ENCODE measurements at regions not wholly inside any gene's neighbourhood (a gene's known extent, or its start where the extent isn't known, plus 50 kb on each side); places are given as distances from the start of the nearest gene placed in this dataset.

DNA sequence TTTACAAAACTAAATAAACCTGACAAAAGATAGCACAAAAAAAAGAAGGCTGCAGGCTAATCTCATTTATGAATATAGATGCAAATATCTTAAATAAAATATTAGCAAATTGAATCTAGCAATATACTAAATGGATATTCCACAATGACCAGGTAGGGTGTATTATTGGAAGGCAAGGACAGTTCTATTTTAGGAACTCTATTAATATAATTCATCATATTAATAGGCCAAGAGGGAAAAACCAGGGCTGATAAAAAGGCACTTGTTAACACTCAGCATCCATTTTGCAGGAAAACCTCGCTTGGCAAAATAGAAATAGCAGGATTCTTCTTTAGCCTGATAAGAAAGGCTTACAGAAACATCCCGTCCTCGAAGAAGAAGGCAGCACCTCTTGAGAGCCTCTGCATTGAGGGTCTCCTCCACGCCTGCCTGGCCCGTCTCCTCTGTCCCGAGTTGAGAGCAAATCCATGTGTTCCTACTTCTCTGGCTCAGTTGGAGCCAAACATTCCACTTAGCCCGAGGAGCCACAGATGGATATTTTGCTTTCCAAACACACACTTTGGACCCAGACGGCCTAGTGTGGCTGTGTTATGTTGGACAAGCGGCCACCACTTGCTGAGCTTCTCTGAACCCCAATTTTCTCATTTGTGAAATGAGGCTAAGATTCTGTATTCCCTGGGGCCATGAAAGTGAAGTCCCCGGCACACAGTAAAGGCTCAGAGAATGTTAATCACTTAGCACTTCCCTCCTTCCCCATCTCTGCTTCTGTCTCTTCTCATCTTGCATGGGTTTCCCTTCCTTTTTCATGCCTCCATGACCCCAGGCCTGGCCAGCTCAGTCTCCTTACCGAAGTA lies 181.8 kb upstream of the MVB12B start:
- ChIA-PET POLR2A (no interaction called here), CTCF (no interaction called here), RAD21 (ENCODE audit: low non-redundant PET in 1 of 2, low total read pairs in 2 of 2, uncharacterized antibody in 2 of 2, unreplicated experiment in 2 of 2) (no interaction called here)
- Histone ChIP-seq H3K9ac (ENCODE audit: low read length) (no peak overlapping the region), H3K9me2 (ENCODE audit: insufficient read depth) (no peaks in the 10 kb centered on the region), H3K9me3 (ENCODE audit: control insufficient read depth in 1 of 2, insufficient read depth in 1 of 2, low read depth in 1 of 2, low read length in 2 of 2) (no peaks in the 10 kb centered on the region), H3K4me3 (replicated peaks in 1 of 2; ENCODE audit: low read depth in 1 of 2, low read length in 2 of 2) (no peak overlapping the region), H3K36me3 (ENCODE audit: control insufficient read depth in 1 of 2, insufficient read depth in 2 of 2, low read length in 2 of 2) (no peaks in the 10 kb centered on the region), H2AFZ (ENCODE audit: low read depth, low read length, poor library complexity, severe bottlenecking) (no peak overlapping the region), H3K27ac (ENCODE audit: low read depth, low read length) (no peak overlapping the region), H4K20me1 (ENCODE audit: insufficient read depth) (no peaks in the 10 kb centered on the region), H3K4me1 (ENCODE audit: control insufficient read depth in 1 of 2, insufficient read depth in 2 of 2, low read length in 2 of 2) (peaks cover 0 to 14% of the 10 kb centered on the region in 2 experiments; a peak in 2 of 4 replicates), H3K4me2 (ENCODE audit: low read length) (no peak overlapping the region), H3K79me2 (ENCODE audit: insufficient read depth, low read length) (no peaks in the 10 kb centered on the region), H3K27me3 (ENCODE audit: insufficient read depth, low read length) (no peaks in the 10 kb centered on the region)
- intact Hi-C loops (cut with micrococcal nuclease): loop anchor here (10.0 kb wide), 1 partner anchor 350 kb away; no protein-coding TSS in a partner anchor
- DNase-seq (ENCODE audit: low read depth, low spot score) (no peak), ATAC-seq (no peak)
- TF ChIP-seq EZH2phosphoT487 (IDR thresholded peaks at IDR 0.05; ENCODE audit: borderline replicate concordance) (no peak), CBX3 (IDR thresholded peaks at IDR 0.05; ENCODE audit: low read depth) (no peak), MAX (IDR thresholded peaks at IDR 0.05) (no peak), REST (IDR thresholded peaks at IDR 0.05; ENCODE audit: low read depth) (no peak), CEBPB (IDR thresholded peaks at IDR 0.05; ENCODE audit: low read depth) (no peak), ELF1 (IDR thresholded peaks at IDR 0.05; ENCODE audit: borderline replicate concordance, low read depth) (no peak), YY1 (IDR thresholded peaks at IDR 0.05; ENCODE audit: extremely low read depth, insufficient replicate concordance, low read depth, low read length) (no peak), EZH2 (IDR thresholded peaks at IDR 0.05) (no peak), SP1 (IDR thresholded peaks at IDR 0.05; ENCODE audit: low read depth) (no peak), EGR1 (IDR thresholded peaks at IDR 0.05; ENCODE audit: low read depth) (no peak)
- TF ChIP-seq, protein P1, sequence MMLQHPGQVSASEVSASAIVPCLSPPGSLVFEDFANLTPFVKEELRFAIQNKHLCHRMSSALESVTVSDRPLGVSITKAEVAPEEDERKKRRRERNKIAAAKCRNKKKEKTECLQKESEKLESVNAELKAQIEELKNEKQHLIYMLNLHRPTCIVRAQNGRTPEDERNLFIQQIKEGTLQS (IDR thresholded peaks at IDR 0.05): no peak
- BruUV-seq (replicated peaks): no TSS peak

Data from HCT116 (cell line).